GM12873 (cell line): ENCODE measurements at regions not wholly inside any gene's neighbourhood (a gene's known extent, or its start where the extent isn't known, plus 50 kb on each side); places are given as distances from the start of the nearest gene placed in this dataset.

Experiments used
- CTCF ChIP-seq: IDR thresholded peaks from 2 replicates; pipeline ENCODE4 v1.5.1; 2012; ENCODE audit warnings: low read depth, mild to moderate bottlenecking, moderate library complexity, low read length, control low read depth; ENCODE audit not compliant: insufficient read depth; ENCODE audit errors: missing control alignments

- no peak for TF ChIP-seq CTCF
Observed at GRCh38 chr3:43966126-43966525, 275.4 kb downstream of the ABHD5 start.

- no peak for TF ChIP-seq CTCF
Observed at GRCh38 chr3:43966530-43966929, 275.2 kb upstream of the TOPAZ1 start.

- no peak for TF ChIP-seq CTCF
Observed at GRCh38 chr3:43968465-43968864, 273.2 kb upstream of the TOPAZ1 start.

GRCh38 chr3:43969944-43970343, 271.7 kb upstream of the TOPAZ1 start:
- no peak for TF ChIP-seq CTCF

GRCh38 chr3:43970351-43970750, 271.3 kb upstream of the TOPAZ1 start:
- TF ChIP-seq CTCF: no peak

- no peak for TF ChIP-seq CTCF
Observed at GRCh38 chr3:43970920-43971319, 270.8 kb upstream of the TOPAZ1 start.

GRCh38 chr3:43971486-43971885, 270.2 kb upstream of the TOPAZ1 start:
- no peak for TF ChIP-seq CTCF
